ENCODE measurements at regions not wholly inside any gene's neighbourhood (a gene's known extent, or its start where the extent isn't known, plus 50 kb on each side); places are given as distances from the start of the nearest gene placed in this dataset.
A peak's percentile ranks its signal among the peaks of the same experiment; 100 is the strongest.

DNA sequence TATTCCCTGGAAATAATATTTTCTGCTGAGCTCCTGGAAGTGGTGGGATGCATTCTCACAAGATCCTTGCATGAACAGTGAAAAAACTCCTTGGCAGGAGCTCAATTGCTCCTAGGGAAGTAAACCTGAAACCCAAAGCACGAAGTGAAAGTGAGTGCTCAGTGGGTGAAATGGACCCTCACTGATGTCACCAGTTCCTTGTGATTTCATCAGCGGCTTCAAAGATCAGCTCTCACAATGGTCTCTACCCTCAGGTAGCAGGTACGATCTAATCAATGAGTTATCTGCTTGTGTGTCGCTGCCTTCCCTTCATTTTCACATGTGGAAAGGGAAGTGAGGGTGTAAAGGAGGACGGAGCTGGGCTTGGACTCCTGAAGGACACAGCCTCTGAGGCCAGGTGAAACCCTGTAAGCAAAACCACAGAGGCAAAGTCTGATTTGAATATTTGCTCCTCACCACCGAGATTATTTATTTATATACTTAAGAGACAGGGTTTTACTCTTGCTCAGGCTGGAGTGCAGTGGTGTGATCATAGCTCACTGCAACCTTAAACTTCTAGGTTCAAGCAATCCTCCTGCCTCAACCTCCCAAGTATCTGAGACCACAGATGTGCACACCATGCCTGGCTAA lies 255.4 kb upstream of the LYZL1 start:
- no peaks in the 10 kb centered on the region for H3K36me3 ChIP-seq (ENCODE audit: control insufficient read depth, insufficient read depth, low read length)
- H3K4me1 ChIP-seq = peaks cover 10% of the 10 kb centered on the region
- no peaks in the 10 kb centered on the region for H3K9me3 ChIP-seq (ENCODE audit: control insufficient read depth, low read length)
- H3K79me2 ChIP-seq = no peaks in the 10 kb centered on the region
- H3K4me2 ChIP-seq (ENCODE audit: low read length) = no peak overlapping the region
- H3K27ac ChIP-seq = no peak overlapping the region
- no peaks in the 10 kb centered on the region for H3K27me3 ChIP-seq (ENCODE audit: control insufficient read depth, insufficient read depth, low read length)
- no peak overlapping the region for H3K9ac ChIP-seq
- H3K4me3 ChIP-seq (ENCODE audit: low read depth, low read length) = no peak overlapping the region
- TF ChIP-seq, protein P1, sequence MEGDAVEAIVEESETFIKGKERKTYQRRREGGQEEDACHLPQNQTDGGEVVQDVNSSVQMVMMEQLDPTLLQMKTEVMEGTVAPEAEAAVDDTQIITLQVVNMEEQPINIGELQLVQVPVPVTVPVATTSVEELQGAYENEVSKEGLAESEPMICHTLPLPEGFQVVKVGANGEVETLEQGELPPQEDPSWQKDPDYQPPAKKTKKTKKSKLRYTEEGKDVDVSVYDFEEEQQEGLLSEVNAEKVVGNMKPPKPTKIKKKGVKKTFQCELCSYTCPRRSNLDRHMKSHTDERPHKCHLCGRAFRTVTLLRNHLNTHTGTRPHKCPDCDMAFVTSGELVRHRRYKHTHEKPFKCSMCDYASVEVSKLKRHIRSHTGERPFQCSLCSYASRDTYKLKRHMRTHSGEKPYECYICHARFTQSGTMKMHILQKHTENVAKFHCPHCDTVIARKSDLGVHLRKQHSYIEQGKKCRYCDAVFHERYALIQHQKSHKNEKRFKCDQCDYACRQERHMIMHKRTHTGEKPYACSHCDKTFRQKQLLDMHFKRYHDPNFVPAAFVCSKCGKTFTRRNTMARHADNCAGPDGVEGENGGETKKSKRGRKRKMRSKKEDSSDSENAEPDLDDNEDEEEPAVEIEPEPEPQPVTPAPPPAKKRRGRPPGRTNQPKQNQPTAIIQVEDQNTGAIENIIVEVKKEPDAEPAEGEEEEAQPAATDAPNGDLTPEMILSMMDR (IDR thresholded peaks at IDR 0.05) = no peak
- peak overlapping the region; percentile 53 for H2AFZ ChIP-seq

DNA sequence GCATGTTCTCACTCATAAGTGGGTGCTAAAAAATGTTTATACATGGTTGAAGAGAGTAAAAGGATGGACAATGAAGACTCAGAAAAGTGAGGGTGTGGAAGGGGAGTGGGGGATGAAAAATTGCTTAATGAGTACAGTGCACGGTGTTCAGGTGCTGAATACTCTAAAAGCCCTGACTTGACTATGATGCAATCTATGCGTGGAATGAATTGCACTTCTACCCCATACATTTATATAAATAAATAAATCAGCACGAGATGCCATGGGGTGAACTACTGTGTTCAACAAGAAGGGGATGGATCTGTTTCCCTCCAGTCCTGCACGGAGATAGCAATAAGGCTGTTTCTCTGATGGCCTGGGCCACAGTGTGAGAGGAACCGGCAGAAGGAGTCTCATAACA lies 254.3 kb upstream of the LYZL1 start:
- Histone ChIP-seq H3K27me3 (ENCODE audit: control insufficient read depth, insufficient read depth, low read length) (no peaks in the 10 kb centered on the region), H3K9ac (no peak overlapping the region), H3K4me2 (ENCODE audit: low read length) (no peak overlapping the region), H3K36me3 (ENCODE audit: control insufficient read depth, insufficient read depth, low read length) (no peaks in the 10 kb centered on the region), H3K9me3 (ENCODE audit: control insufficient read depth, low read length) (no peaks in the 10 kb centered on the region), H3K27ac (no peak overlapping the region), H3K4me1 (peaks cover 10% of the 10 kb centered on the region), H2AFZ (no peak overlapping the region), H3K79me2 (no peaks in the 10 kb centered on the region), H3K4me3 (ENCODE audit: low read depth, low read length) (no peak overlapping the region)
- TF ChIP-seq, protein P1 (IDR thresholded peaks at IDR 0.05) = no peak

DNA sequence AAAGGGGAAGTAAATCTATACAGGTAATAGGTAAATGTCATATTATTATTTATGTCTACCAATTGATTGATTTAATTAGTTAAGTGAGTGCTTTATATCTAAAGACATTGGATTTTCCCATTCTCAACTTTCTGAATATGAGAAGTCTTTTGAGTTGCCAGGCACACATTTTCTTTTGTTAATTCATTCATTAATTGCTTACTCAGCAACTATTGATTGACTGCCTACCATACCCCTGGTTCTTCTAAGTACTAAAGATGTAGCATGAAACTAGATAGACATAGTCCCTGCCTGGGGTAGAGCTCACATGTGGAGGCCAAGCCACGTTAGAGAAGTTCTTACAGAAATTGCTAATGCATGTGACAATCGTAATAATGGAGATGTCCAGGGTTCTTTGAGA lies 253.1 kb upstream of the LYZL1 start:
- Histone ChIP-seq H3K9me3 (ENCODE audit: control insufficient read depth, low read length) (no peaks in the 10 kb centered on the region), H3K4me2 (ENCODE audit: low read length) (no peak overlapping the region), H3K27me3 (ENCODE audit: control insufficient read depth, insufficient read depth, low read length) (no peaks in the 10 kb centered on the region), H3K4me1 (peaks cover 10% of the 10 kb centered on the region), H3K9ac (no peak overlapping the region), H3K4me3 (ENCODE audit: low read depth, low read length) (no peak overlapping the region), H3K36me3 (ENCODE audit: control insufficient read depth, insufficient read depth, low read length) (no peaks in the 10 kb centered on the region), H3K79me2 (no peaks in the 10 kb centered on the region), H3K27ac (no peak overlapping the region), H2AFZ (no peak overlapping the region)
- TF ChIP-seq, protein P1 (IDR thresholded peaks at IDR 0.05) = no peak

DNA sequence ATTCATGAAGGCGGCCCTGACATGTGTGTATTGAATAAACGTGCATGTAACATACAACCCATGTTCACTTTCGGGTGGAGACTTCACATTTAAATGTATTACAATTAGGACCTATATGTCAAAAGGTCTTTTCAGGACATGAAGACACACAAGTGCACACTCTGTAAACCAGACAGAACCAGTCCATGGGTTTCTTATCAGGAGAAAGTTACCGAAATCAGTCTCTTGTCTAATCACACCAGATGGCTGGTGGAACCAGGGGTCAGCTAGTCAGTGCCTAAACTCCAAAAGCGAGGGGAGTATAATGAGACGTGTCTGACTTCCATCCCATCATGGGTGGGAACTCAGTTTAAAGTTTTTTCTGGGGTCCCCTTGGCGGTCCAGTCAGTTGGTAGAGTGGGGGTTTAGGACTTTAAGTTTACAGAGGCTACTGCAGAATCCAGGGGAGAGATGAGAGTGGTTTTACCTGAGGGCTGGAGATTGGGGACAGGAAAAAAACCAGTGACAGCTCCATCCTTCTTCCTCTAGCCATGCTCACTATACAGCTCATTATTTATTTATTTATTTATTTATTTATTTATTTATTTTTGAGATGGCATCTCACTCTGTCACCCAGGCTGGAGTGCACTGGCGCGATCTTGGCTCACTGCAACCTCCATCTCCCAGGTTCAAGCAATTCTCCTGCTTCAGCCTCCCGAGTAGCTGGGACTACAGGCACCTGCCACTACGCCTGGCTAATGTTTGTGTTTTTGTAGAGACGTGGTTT lies 251.3 kb upstream of the LYZL1 start:
- H3K4me1 ChIP-seq = peaks cover 4% of the 10 kb centered on the region
- TF ChIP-seq, protein P1 (IDR thresholded peaks at IDR 0.05) = no peak

More for the DNA sequence above, 251.3 kb upstream of the LYZL1 start:
- Histone ChIP-seq H3K4me3 (ENCODE audit: low read depth, low read length) (no peak overlapping the region), H3K27me3 (ENCODE audit: control insufficient read depth, insufficient read depth, low read length) (no peaks in the 10 kb centered on the region), H3K36me3 (ENCODE audit: control insufficient read depth, insufficient read depth, low read length) (no peaks in the 10 kb centered on the region), H3K9me3 (ENCODE audit: control insufficient read depth, low read length) (no peaks in the 10 kb centered on the region), H3K27ac (no peak overlapping the region), H3K9ac (no peak overlapping the region), H3K79me2 (no peaks in the 10 kb centered on the region), H3K4me2 (ENCODE audit: low read length) (no peak overlapping the region), H2AFZ (no peak overlapping the region)
